GM23338 (cell line): ENCODE measurements at regions not wholly inside any gene's neighbourhood (a gene's known extent, or its start where the extent isn't known, plus 50 kb on each side); places are given as distances from the start of the nearest gene placed in this dataset.

Experiments used
- ATAC-seq: fragments of 200-7000 bp; cut with Tn5 transposase; 3 replicates; pipeline ENCODE4 v1.9.1; 2020
- DNase-seq: peaks from one replicate; pipeline ENCODE4 v3.0.0-alpha.2; 2015; ENCODE audit warnings: low spot score
- H2AFZ ChIP-seq: fragments of 200-600 bp; sonication (generic); 2 replicates; pipeline ENCODE4 v1.8.0; 2016; ENCODE audit warnings: antibody characterized with exemption, mild to moderate bottlenecking, moderate library complexity
- H3F3A ChIP-seq: fragments of 200-600 bp; sonication (generic); replicated peaks from 2 replicates; pipeline ENCODE4 v1.8.0; 2017; ENCODE audit warnings: antibody characterized with exemption, mixed run types, low read depth
- H3K27ac ChIP-seq: fragments of 200-600 bp; sonication (generic); 2 replicates; pipeline ENCODE4 v1.6.1; 2016; ENCODE audit warnings: low read depth
- H3K27me3 ChIP-seq: fragments of 200-600 bp; sonication (generic); 2 replicates; pipeline ENCODE4 v1.8.0; 2016; ENCODE audit warnings: mild to moderate bottlenecking, mixed run types, moderate library complexity; ENCODE audit not compliant: insufficient read depth
- H3K36me3 ChIP-seq: fragments of 200-600 bp; sonication (generic); 2 replicates; pipeline ENCODE4 v1.8.0; 2016; ENCODE audit warnings: mild to moderate bottlenecking; ENCODE audit not compliant: insufficient read depth
- H3K4me1 ChIP-seq: fragments of 200-600 bp; sonication (generic); 2 replicates; pipeline ENCODE4 v1.8.0; 2016; ENCODE audit warnings: mild to moderate bottlenecking, moderate library complexity; ENCODE audit not compliant: insufficient read depth
- H3K4me2 ChIP-seq: fragments of 200-600 bp; sonication (generic); 2 replicates; pipeline ENCODE4 v1.7.1; 2017; ENCODE audit warnings: mixed run types
- H3K4me3 ChIP-seq: fragments of 200-600 bp; sonication (generic); 2 replicates; pipeline ENCODE4 v1.6.1; 2016; ENCODE audit warnings: mixed run types
- H3K79me2 ChIP-seq: fragments of 200-600 bp; sonication (generic); replicated peaks from 2 replicates; pipeline ENCODE4 v1.8.0; 2017; ENCODE audit warnings: mild to moderate bottlenecking; ENCODE audit not compliant: insufficient read depth
- H3K9me2 ChIP-seq: fragments of 200-600 bp; sonication (generic); 2 replicates; pipeline ENCODE4 v1.8.0; 2017; ENCODE audit not compliant: insufficient read depth
- H4K20me1 ChIP-seq: fragments of 200-600 bp; sonication (generic); replicated peaks from 2 replicates; pipeline ENCODE4 v1.8.0; 2017; ENCODE audit warnings: mild to moderate bottlenecking; ENCODE audit not compliant: insufficient read depth
- H3K27ac Mint-ChIP-seq: 2 replicates; pipeline ENCODE4 v1.8.0; 2020; ENCODE audit warnings: inconsistent platforms, mild to moderate bottlenecking, moderate library complexity, mixed read lengths
- H3K27me3 Mint-ChIP-seq: 3 replicates; pipeline ENCODE4 v1.8.0; 2022; ENCODE audit warnings: low read depth, mild to moderate bottlenecking, moderate library complexity, mixed read lengths, inconsistent platforms; ENCODE audit not compliant: insufficient read depth, poor library complexity
- H3K36me3 Mint-ChIP-seq: 3 replicates; pipeline ENCODE4 v1.8.0; 2021; ENCODE audit warnings: low read depth, mild to moderate bottlenecking, inconsistent platforms, moderate library complexity, mixed read lengths
- H3K4me1 Mint-ChIP-seq: 3 replicates; pipeline ENCODE4 v1.8.0; 2020; ENCODE audit warnings: mild to moderate bottlenecking, inconsistent platforms, mixed read lengths
- H3K4me3 Mint-ChIP-seq: 3 replicates; pipeline ENCODE4 v1.8.0; 2021; ENCODE audit warnings: moderate library complexity, mild to moderate bottlenecking, inconsistent platforms, mixed read lengths
- H3K9me3 Mint-ChIP-seq: 3 replicates; pipeline ENCODE4 v1.8.0; 2020; ENCODE audit warnings: moderate library complexity, mild to moderate bottlenecking, inconsistent platforms, mixed read lengths
- CREB1 ChIP-seq: fragments of 250-450 bp; sonication (Bioruptor Pico); IDR thresholded peaks from 2 replicates; pipeline ENCODE4 v1.5.0; 2020; ENCODE audit warnings: low read depth, mild to moderate bottlenecking, moderate library complexity
- EZH2 ChIP-seq: fragments of 200-600 bp; sonication (generic); IDR thresholded peaks from one replicate; pipeline ENCODE4 v1.8.0; 2017; ENCODE audit warnings: antibody characterized with exemption, mild to moderate bottlenecking, low read depth; ENCODE audit not compliant: unreplicated experiment
- EZH2phosphoT487 ChIP-seq: fragments of 200-600 bp; sonication (generic); IDR thresholded peaks from one replicate; pipeline ENCODE4 v1.8.1; 2018; ENCODE audit warnings: antibody characterized with exemption; ENCODE audit not compliant: unreplicated experiment
- JUNB ChIP-seq: IDR thresholded peaks from one replicate; pipeline ENCODE4 v1.6.1; 2016; ENCODE audit warnings: antibody characterized with exemption; ENCODE audit not compliant: unreplicated experiment
- NANOG ChIP-seq: IDR thresholded peaks from 2 replicates; pipeline ENCODE4 v1.6.1; 2016; ENCODE audit warnings: antibody characterized with exemption, borderline replicate concordance
- POLR2AphosphoS5 ChIP-seq: IDR thresholded peaks from 2 replicates; pipeline ENCODE4 v1.6.1; 2016; ENCODE audit warnings: antibody characterized with exemption, low read depth
- STAT1 ChIP-seq: IDR thresholded peaks from one replicate; pipeline ENCODE4 v1.6.1; 2016; ENCODE audit warnings: antibody characterized with exemption; ENCODE audit not compliant: unreplicated experiment
- ZNF114 ChIP-seq: fragments of 250-450 bp; sonication (Bioruptor Pico); IDR thresholded peaks from 2 replicates; pipeline ENCODE4 v1.5.0; 2020; ENCODE audit warnings: mild to moderate bottlenecking, moderate library complexity
- ZNF331 ChIP-seq: fragments of 250-450 bp; sonication (Bioruptor Pico); IDR thresholded peaks from 2 replicates; pipeline ENCODE4 v1.5.0; 2020; ENCODE audit warnings: low read depth, mild to moderate bottlenecking, moderate library complexity
- TF ChIP-seq, protein P1 (sequence below): IDR thresholded peaks from one replicate; pipeline ENCODE4 v1.6.1; 2018; ENCODE audit warnings: antibody characterized with exemption; ENCODE audit not compliant: unreplicated experiment
- TF ChIP-seq, protein P2 (sequence below), 2 experiments: fragments of 200-600 bp in 1 of 2; sonication (generic) in 1 of 2; conservative IDR thresholded peaks; 2 replicates each; pipeline versions ENCODE4 v1.5.1 to v1.6.1; 2016 to 2017; ENCODE audit warnings: antibody characterized with exemption in 2 of 2, low read depth in 2 of 2, mild to moderate bottlenecking in 2 of 2, moderate library complexity in 1 of 2
- TF ChIP-seq, protein P3 (sequence below): fragments of 250-450 bp; sonication (Bioruptor Pico); IDR thresholded peaks from 2 replicates; pipeline ENCODE4 v1.5.0; 2020; ENCODE audit warnings: mild to moderate bottlenecking, moderate library complexity
- TF ChIP-seq, protein P4 (sequence below): IDR thresholded peaks from 2 replicates; pipeline ENCODE4 v1.6.1; 2016; ENCODE audit warnings: antibody characterized with exemption

DNA sequence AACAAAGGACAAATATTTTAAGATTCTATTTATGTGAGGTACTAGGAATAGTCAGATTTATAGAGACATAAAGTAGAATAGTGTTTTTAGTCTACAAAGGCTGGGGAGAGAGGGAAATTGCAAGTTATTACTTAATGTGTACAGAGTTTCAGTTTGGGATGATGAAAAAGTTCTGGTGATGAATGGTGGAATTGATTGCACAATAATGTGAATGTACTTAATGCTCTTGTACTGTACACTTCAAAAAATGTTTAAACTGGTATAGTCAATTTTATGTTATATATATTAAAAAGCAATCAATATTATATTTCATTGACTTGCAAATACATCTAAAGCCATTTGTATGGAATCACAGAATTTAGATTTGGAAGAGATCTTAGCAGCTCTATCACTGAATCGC is 213.4 kb downstream of the PPP1R3A start:
- no peaks in the 10 kb centered on the region for H3F3A ChIP-seq
- ATAC-seq (no peak), DNase-seq (no peak)
- no peak overlapping the region for H3K27ac ChIP-seq
- Mint-ChIP-seq H3K27me3 (no peaks in the 10 kb centered on the region), H3K9me3 (no peaks in the 10 kb centered on the region), H3K4me3 (no peak overlapping the region), H3K36me3 (no peaks in the 10 kb centered on the region), H3K27ac (no peak overlapping the region), H3K4me1 (no peaks in the 10 kb centered on the region)
- H3K4me3 ChIP-seq: no peak overlapping the region
- H3K79me2 ChIP-seq: no peaks in the 10 kb centered on the region
- H3K27me3 ChIP-seq: no peaks in the 10 kb centered on the region
- H3K36me3 ChIP-seq: no peaks in the 10 kb centered on the region
- H4K20me1 ChIP-seq: no peaks in the 10 kb centered on the region; the same call in 1 of the 2 replicates
- no peak for TF ChIP-seq ZNF114
- TF ChIP-seq EZH2phosphoT487: no peak
- TF ChIP-seq ZNF331 (CRISPR knock-in tag): no peak
- TF ChIP-seq POLR2AphosphoS5: no peak
- TF ChIP-seq, protein P1, sequence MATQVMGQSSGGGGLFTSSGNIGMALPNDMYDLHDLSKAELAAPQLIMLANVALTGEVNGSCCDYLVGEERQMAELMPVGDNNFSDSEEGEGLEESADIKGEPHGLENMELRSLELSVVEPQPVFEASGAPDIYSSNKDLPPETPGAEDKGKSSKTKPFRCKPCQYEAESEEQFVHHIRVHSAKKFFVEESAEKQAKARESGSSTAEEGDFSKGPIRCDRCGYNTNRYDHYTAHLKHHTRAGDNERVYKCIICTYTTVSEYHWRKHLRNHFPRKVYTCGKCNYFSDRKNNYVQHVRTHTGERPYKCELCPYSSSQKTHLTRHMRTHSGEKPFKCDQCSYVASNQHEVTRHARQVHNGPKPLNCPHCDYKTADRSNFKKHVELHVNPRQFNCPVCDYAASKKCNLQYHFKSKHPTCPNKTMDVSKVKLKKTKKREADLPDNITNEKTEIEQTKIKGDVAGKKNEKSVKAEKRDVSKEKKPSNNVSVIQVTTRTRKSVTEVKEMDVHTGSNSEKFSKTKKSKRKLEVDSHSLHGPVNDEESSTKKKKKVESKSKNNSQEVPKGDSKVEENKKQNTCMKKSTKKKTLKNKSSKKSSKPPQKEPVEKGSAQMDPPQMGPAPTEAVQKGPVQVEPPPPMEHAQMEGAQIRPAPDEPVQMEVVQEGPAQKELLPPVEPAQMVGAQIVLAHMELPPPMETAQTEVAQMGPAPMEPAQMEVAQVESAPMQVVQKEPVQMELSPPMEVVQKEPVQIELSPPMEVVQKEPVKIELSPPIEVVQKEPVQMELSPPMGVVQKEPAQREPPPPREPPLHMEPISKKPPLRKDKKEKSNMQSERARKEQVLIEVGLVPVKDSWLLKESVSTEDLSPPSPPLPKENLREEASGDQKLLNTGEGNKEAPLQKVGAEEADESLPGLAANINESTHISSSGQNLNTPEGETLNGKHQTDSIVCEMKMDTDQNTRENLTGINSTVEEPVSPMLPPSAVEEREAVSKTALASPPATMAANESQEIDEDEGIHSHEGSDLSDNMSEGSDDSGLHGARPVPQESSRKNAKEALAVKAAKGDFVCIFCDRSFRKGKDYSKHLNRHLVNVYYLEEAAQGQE: no peak
- TF ChIP-seq, protein P2, sequence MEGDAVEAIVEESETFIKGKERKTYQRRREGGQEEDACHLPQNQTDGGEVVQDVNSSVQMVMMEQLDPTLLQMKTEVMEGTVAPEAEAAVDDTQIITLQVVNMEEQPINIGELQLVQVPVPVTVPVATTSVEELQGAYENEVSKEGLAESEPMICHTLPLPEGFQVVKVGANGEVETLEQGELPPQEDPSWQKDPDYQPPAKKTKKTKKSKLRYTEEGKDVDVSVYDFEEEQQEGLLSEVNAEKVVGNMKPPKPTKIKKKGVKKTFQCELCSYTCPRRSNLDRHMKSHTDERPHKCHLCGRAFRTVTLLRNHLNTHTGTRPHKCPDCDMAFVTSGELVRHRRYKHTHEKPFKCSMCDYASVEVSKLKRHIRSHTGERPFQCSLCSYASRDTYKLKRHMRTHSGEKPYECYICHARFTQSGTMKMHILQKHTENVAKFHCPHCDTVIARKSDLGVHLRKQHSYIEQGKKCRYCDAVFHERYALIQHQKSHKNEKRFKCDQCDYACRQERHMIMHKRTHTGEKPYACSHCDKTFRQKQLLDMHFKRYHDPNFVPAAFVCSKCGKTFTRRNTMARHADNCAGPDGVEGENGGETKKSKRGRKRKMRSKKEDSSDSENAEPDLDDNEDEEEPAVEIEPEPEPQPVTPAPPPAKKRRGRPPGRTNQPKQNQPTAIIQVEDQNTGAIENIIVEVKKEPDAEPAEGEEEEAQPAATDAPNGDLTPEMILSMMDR (conservative IDR thresholded peaks at IDR 0.05; ENCODE audit: low read depth in 2 of 2): no peak
- no peak for TF ChIP-seq JUNB
- TF ChIP-seq, protein P3, sequence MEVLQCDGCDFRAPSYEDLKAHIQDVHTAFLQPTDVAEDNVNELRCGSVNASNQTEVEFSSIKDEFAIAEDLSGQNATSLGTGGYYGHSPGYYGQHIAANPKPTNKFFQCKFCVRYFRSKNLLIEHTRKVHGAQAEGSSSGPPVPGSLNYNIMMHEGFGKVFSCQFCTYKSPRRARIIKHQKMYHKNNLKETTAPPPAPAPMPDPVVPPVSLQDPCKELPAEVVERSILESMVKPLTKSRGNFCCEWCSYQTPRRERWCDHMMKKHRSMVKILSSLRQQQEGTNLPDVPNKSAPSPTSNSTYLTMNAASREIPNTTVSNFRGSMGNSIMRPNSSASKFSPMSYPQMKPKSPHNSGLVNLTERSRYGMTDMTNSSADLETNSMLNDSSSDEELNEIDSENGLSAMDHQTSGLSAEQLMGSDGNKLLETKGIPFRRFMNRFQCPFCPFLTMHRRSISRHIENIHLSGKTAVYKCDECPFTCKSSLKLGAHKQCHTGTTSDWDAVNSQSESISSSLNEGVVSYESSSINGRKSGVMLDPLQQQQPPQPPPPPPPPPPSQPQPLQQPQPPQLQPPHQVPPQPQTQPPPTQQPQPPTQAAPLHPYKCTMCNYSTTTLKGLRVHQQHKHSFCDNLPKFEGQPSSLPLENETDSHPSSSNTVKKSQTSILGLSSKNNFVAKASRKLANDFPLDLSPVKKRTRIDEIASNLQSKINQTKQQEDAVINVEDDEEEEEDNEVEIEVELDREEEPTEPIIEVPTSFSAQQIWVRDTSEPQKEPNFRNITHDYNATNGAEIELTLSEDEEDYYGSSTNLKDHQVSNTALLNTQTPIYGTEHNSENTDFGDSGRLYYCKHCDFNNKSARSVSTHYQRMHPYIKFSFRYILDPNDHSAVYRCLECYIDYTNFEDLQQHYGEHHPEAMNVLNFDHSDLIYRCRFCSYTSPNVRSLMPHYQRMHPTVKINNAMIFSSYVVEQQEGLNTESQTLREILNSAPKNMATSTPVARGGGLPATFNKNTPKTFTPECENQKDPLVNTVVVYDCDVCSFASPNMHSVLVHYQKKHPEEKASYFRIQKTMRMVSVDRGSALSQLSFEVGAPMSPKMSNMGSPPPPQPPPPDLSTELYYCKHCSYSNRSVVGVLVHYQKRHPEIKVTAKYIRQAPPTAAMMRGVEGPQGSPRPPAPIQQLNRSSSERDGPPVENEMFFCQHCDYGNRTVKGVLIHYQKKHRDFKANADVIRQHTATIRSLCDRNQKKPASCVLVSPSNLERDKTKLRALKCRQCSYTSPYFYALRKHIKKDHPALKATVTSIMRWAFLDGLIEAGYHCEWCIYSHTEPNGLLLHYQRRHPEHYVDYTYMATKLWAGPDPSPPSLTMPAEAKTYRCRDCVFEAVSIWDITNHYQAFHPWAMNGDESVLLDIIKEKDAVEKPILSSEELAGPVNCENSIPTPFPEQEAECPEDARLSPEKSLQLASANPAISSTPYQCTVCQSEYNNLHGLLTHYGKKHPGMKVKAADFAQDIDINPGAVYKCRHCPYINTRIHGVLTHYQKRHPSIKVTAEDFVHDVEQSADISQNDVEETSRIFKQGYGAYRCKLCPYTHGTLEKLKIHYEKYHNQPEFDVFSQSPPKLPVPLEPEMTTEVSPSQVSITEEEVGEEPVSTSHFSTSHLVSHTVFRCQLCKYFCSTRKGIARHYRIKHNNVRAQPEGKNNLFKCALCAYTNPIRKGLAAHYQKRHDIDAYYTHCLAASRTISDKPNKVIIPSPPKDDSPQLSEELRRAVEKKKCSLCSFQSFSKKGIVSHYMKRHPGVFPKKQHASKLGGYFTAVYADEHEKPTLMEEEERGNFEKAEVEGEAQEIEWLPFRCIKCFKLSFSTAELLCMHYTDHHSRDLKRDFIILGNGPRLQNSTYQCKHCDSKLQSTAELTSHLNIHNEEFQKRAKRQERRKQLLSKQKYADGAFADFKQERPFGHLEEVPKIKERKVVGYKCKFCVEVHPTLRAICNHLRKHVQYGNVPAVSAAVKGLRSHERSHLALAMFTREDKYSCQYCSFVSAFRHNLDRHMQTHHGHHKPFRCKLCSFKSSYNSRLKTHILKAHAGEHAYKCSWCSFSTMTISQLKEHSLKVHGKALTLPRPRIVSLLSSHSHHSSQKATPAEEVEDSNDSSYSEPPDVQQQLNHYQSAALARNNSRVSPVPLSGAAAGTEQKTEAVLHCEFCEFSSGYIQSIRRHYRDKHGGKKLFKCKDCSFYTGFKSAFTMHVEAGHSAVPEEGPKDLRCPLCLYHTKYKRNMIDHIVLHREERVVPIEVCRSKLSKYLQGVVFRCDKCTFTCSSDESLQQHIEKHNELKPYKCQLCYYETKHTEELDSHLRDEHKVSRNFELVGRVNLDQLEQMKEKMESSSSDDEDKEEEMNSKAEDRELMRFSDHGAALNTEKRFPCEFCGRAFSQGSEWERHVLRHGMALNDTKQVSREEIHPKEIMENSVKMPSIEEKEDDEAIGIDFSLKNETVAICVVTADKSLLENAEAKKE (CRISPR knock-in tag): no peak
- TF ChIP-seq STAT1: no peak
- no peak for TF ChIP-seq NANOG
- TF ChIP-seq EZH2: no peak
- TF ChIP-seq CREB1 (CRISPR knock-in tag): no peak
- TF ChIP-seq, protein P4, sequence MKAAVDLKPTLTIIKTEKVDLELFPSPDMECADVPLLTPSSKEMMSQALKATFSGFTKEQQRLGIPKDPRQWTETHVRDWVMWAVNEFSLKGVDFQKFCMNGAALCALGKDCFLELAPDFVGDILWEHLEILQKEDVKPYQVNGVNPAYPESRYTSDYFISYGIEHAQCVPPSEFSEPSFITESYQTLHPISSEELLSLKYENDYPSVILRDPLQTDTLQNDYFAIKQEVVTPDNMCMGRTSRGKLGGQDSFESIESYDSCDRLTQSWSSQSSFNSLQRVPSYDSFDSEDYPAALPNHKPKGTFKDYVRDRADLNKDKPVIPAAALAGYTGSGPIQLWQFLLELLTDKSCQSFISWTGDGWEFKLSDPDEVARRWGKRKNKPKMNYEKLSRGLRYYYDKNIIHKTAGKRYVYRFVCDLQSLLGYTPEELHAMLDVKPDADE: no peak
- H3K4me2 ChIP-seq: no peak overlapping the region
- H3K9me2 ChIP-seq: 0 out of 2 replicates have a peak, but pooled peaks cover 4% of the 10 kb centered on the region
- H3K4me1 ChIP-seq: no peaks in the 10 kb centered on the region
- no peak overlapping the region for H2AFZ ChIP-seq
